ENCODE measurements at regions not wholly inside any gene's neighbourhood (a gene's known extent, or its start where the extent isn't known, plus 50 kb on each side); places are given as distances from the start of the nearest gene placed in this dataset.

Small RNA genes lying in the stretch of these regions (small RNA-seq; reads per million reads assigned to genes)
- 0 reads per million in 4 donors for gene RF00026
